H9 (cell line): ENCODE measurements at regions not wholly inside any gene's neighbourhood (a gene's known extent, or its start where the extent isn't known, plus 50 kb on each side); places are given as distances from the start of the nearest gene placed in this dataset.

ENCODE experiments used
- DNase-seq: peaks from one replicate; pipeline ENCODE4 v3.0.0-alpha.2; 2017
- H2AFZ ChIP-seq: one replicate; pipeline ENCODE4 v1.6.1; 2013; ENCODE audit warnings: mild to moderate bottlenecking, low read length, control low read depth, moderate library complexity
- H2AK5ac ChIP-seq: 2 replicates; pipeline ENCODE4 v1.6.1; 2013; ENCODE audit warnings: low read length, control low read depth, mixed read lengths; ENCODE audit not compliant: insufficient read length
- H2BK120ac ChIP-seq: one replicate; pipeline ENCODE4 v1.6.1; 2013; ENCODE audit warnings: low read depth, mild to moderate bottlenecking, low read length, control low read depth, inconsistent platforms; ENCODE audit not compliant: poor library complexity, severe bottlenecking
- H2BK12ac ChIP-seq: 2 replicates; pipeline ENCODE4 v1.6.1; 2013; ENCODE audit warnings: low read length, control low read depth, mixed read lengths, low read depth; ENCODE audit not compliant: insufficient read length
- H2BK15ac ChIP-seq: 2 replicates; pipeline ENCODE4 v1.6.1; 2013; ENCODE audit warnings: low read depth, low read length, control low read depth
- H2BK20ac ChIP-seq: one replicate; pipeline ENCODE4 v1.6.1; 2013; ENCODE audit warnings: low read depth, mild to moderate bottlenecking, low read length, control low read depth, inconsistent platforms; ENCODE audit not compliant: poor library complexity, severe bottlenecking
- H2BK5ac ChIP-seq: 2 replicates; pipeline ENCODE4 v1.6.1; 2013; ENCODE audit warnings: low read length, control low read depth, mixed read lengths; ENCODE audit not compliant: insufficient read length
- H3K14ac ChIP-seq: 2 replicates; pipeline ENCODE4 v1.6.1; 2013; ENCODE audit warnings: low read length, control low read depth; ENCODE audit not compliant: insufficient read depth
- H3K18ac ChIP-seq: 2 replicates; pipeline ENCODE4 v1.6.1; 2013; ENCODE audit warnings: low read depth, mild to moderate bottlenecking, mixed read lengths, low read length, control low read depth; ENCODE audit not compliant: insufficient read length
- H3K23ac ChIP-seq: 2 replicates; pipeline ENCODE4 v1.6.1; 2013; ENCODE audit warnings: low read length, control low read depth, mixed read lengths, low read depth; ENCODE audit not compliant: insufficient read length
- H3K23me2 ChIP-seq: 2 replicates; pipeline ENCODE4 v1.6.1; 2013; ENCODE audit warnings: low read depth, mild to moderate bottlenecking, mixed read lengths, low read length, control low read depth; ENCODE audit not compliant: insufficient read length, poor library complexity, severe bottlenecking
- H3K27ac ChIP-seq: 2 replicates; pipeline ENCODE4 v1.5.1; 2013; ENCODE audit warnings: low read length, control low read depth, mixed read lengths, low read depth; ENCODE audit not compliant: insufficient read length
- H3K27me3 ChIP-seq: 2 replicates; pipeline ENCODE4 v1.6.1; 2013; ENCODE audit warnings: low read length, control low read depth, inconsistent platforms; ENCODE audit not compliant: insufficient read depth
- H3K4ac ChIP-seq: 2 replicates; pipeline ENCODE4 v1.6.1; 2013; ENCODE audit warnings: low read depth, mild to moderate bottlenecking, control low read depth, inconsistent platforms, low read length, moderate library complexity
- H3K4me1 ChIP-seq: 2 replicates; pipeline ENCODE4 v1.6.1; 2013; ENCODE audit warnings: low read length, control low read depth, inconsistent platforms; ENCODE audit not compliant: insufficient read depth
- H3K4me2 ChIP-seq: 2 replicates; pipeline ENCODE4 v1.6.1; 2013; ENCODE audit warnings: low read length, control low read depth, mixed read lengths; ENCODE audit not compliant: insufficient read length, insufficient read depth
- H3K56ac ChIP-seq: 2 replicates; pipeline ENCODE4 v1.6.1; 2013; ENCODE audit warnings: low read depth, mild to moderate bottlenecking, mixed read lengths, low read length, control low read depth; ENCODE audit not compliant: insufficient read length
- H3K79me1 ChIP-seq: 2 replicates; pipeline ENCODE4 v1.6.1; 2013; ENCODE audit warnings: low read depth, mild to moderate bottlenecking, moderate library complexity, low read length, control low read depth, inconsistent platforms; ENCODE audit not compliant: insufficient read depth, poor library complexity, severe bottlenecking
- H3K79me2 ChIP-seq: 2 replicates; pipeline ENCODE4 v1.6.1; 2013; ENCODE audit warnings: low read length, control low read depth, inconsistent platforms; ENCODE audit not compliant: insufficient read depth
- H3K9ac ChIP-seq: 2 replicates; pipeline ENCODE4 v1.6.1; 2013; ENCODE audit warnings: low read length, control low read depth, mixed read lengths; ENCODE audit not compliant: insufficient read length; ENCODE audit errors: extremely low read depth
- H3K9me3 ChIP-seq: one replicate; pipeline ENCODE4 v1.6.1; 2013; ENCODE audit warnings: low read depth, low read length, inconsistent platforms; ENCODE audit not compliant: control insufficient read depth
- H3T11ph ChIP-seq: one replicate; pipeline ENCODE4 v1.6.1; 2013; ENCODE audit warnings: mild to moderate bottlenecking, low read length, control low read depth, inconsistent platforms
- H4K20me1 ChIP-seq: one replicate; pipeline ENCODE4 v1.6.1; 2013; ENCODE audit not compliant: control insufficient read depth, insufficient read length, insufficient read depth
- H4K5ac ChIP-seq: 2 replicates; pipeline ENCODE4 v1.6.1; 2013; ENCODE audit warnings: low read depth, mild to moderate bottlenecking, mixed read lengths, low read length, control low read depth; ENCODE audit not compliant: insufficient read length
- H4K8ac ChIP-seq: replicated peaks from 2 replicates; pipeline ENCODE4 v1.6.1; 2013; ENCODE audit warnings: low read length, control low read depth, mixed read lengths, low read depth; ENCODE audit not compliant: insufficient read length
- H4K91ac ChIP-seq: 2 replicates; pipeline ENCODE4 v1.6.1; 2013; ENCODE audit warnings: low read depth, mild to moderate bottlenecking, moderate library complexity, mixed read lengths, low read length, control low read depth; ENCODE audit not compliant: insufficient read length
- H3K27ac Mint-ChIP-seq, 3 experiments: 2 replicates in 2 of 3; 3 replicates in 1 of 3; pipeline ENCODE4 v1.8.0; 2020 to 2021; ENCODE audit warnings: mixed read lengths in 3 of 3, mild to moderate bottlenecking in 1 of 3, moderate library complexity in 1 of 3
- H3K27me3 Mint-ChIP-seq: 2 replicates; pipeline ENCODE4 v1.8.0; 2021; ENCODE audit warnings: low read depth, mild to moderate bottlenecking, moderate library complexity, mixed read lengths
- H3K36me3 Mint-ChIP-seq, 3 experiments: 2 replicates in 2 of 3; 3 replicates in 1 of 3; pipeline ENCODE4 v1.8.0; 2020 to 2021; ENCODE audit warnings: low read depth in 3 of 3, mixed read lengths in 3 of 3; ENCODE audit not compliant: insufficient read depth in 1 of 3
- H3K4me1 Mint-ChIP-seq, 2 experiments: 2 replicates each; pipeline ENCODE4 v1.8.0; 2020; ENCODE audit warnings: mixed read lengths in 2 of 2
- H3K4me3 Mint-ChIP-seq, 2 experiments: 2 replicates in 1 of 2; 3 replicates in 1 of 2; pipeline ENCODE4 v1.8.0; 2020 to 2021; ENCODE audit warnings: mild to moderate bottlenecking in 2 of 2, mixed read lengths in 2 of 2, moderate library complexity in 1 of 2
- H3K9me3 Mint-ChIP-seq, 2 experiments: 2 replicates in 1 of 2; 3 replicates in 1 of 2; pipeline ENCODE4 v1.8.0; 2020; ENCODE audit warnings: mild to moderate bottlenecking in 2 of 2, mixed read lengths in 2 of 2, moderate library complexity in 1 of 2
- CTCF ChIP-seq: fragments of 200-600 bp; sonication (generic); conservative IDR thresholded peaks from 3 replicates; pipeline ENCODE4 v1.8.0; 2021; ENCODE audit warnings: antibody characterized with exemption, mild to moderate bottlenecking

GRCh38 chr11:113570906-113571305 lies 95.7 kb upstream of the DRD2 start:
- H3K23me2 ChIP-seq = no peaks in the 10 kb centered on the region
- Mint-ChIP-seq H3K27ac (no peak overlapping the region), H3K4me1 (peaks cover 29 to 48% of the 10 kb centered on the region in 2 experiments), H3K27me3 (peaks cover 11% of the 10 kb centered on the region), H3K9me3 (no peaks in the 10 kb centered on the region; a peak in 1 of 5 replicates), H3K4me3 (no peak overlapping the region), H3K36me3 (no peaks in the 10 kb centered on the region; a peak in 1 of 7 replicates)
- no peak overlapping the region for H2BK120ac ChIP-seq
- H3T11ph ChIP-seq = no peak overlapping the region
- no peak overlapping the region for H4K8ac ChIP-seq
- no peaks in the 10 kb centered on the region for H3K4me1 ChIP-seq
- H2BK15ac ChIP-seq = no peak overlapping the region
- H3K9ac ChIP-seq = no peak overlapping the region
- no peaks in the 10 kb centered on the region for H3K79me2 ChIP-seq
- no peak overlapping the region for H2AK5ac ChIP-seq
- H2BK5ac ChIP-seq = no peak overlapping the region
- no peak overlapping the region for H3K27ac ChIP-seq
- H4K5ac ChIP-seq = no peak overlapping the region
- H3K4ac ChIP-seq = no peak overlapping the region
- no peak overlapping the region for H3K18ac ChIP-seq
- no peak overlapping the region for H3K23ac ChIP-seq
- no peak overlapping the region for H4K91ac ChIP-seq
- H3K27me3 ChIP-seq = no peaks in the 10 kb centered on the region
- no peak for TF ChIP-seq CTCF
- no peak overlapping the region for H3K4me2 ChIP-seq
- H3K9me3 ChIP-seq = no peaks in the 10 kb centered on the region
- H4K20me1 ChIP-seq = no peaks in the 10 kb centered on the region
- no peak overlapping the region for H2BK20ac ChIP-seq
- no peak overlapping the region for H3K56ac ChIP-seq
- H3K14ac ChIP-seq = no peak overlapping the region
- no peak overlapping the region for H2AFZ ChIP-seq
- DNase-seq = no peak
- H3K79me1 ChIP-seq = no peaks in the 10 kb centered on the region
- no peak overlapping the region for H2BK12ac ChIP-seq
